Panc1 (cell line): ENCODE measurements at regions not wholly inside any gene's neighbourhood (a gene's known extent, or its start where the extent isn't known, plus 50 kb on each side); places are given as distances from the start of the nearest gene placed in this dataset.

Source experiments
- ATAC-seq: fragments of 200-7000 bp; cut with Tn5 transposase; 2 replicates; pipeline ENCODE4 v1.9.1; 2020; ENCODE audit warnings: mild to moderate bottlenecking, moderate library complexity
- BruUV-seq: library from RNA; stranded (reverse); fragments of 400-500 nt; replicated peaks from 2 replicates; lab custom pipeline; 2021; lab: Mats Ljungman, UMichigan
- CTCF ChIA-PET: fragments of 300-600 bp; sonication (Branson Sonifier 250); formaldehyde crosslinking; loops from one replicate; lab custom pipeline; 2022; ENCODE audit warnings: antibody characterized with exemption; lab: Charles Lee
- POLR2A ChIA-PET: fragments of 300-600 bp; sonication (Branson Sonifier 250); formaldehyde crosslinking; loops from one replicate; lab custom pipeline; 2022; ENCODE audit warnings: antibody characterized with exemption; lab: Charles Lee
- DNase-seq: peaks from one replicate; pipeline ENCODE4 v3.0.0-alpha.2; 2010; ENCODE audit warnings: low read depth, low spot score
- H3K27ac ChIP-seq: 2 replicates; pipeline ENCODE4 v1.5.1; 2011; ENCODE audit warnings: mild to moderate bottlenecking, low read length, inconsistent platforms
- H3K27me3 ChIP-seq: fragments of 200-500 bp; sonication (Bioruptor generic); 2 replicates; pipeline ENCODE4 v1.6.0; 2014; ENCODE audit warnings: low read length, inconsistent platforms; ENCODE audit not compliant: control insufficient read depth, insufficient read depth
- H3K36me3 ChIP-seq: fragments of 200-500 bp; sonication (Bioruptor generic); 2 replicates; pipeline ENCODE4 v1.5.1; 2014; ENCODE audit warnings: inconsistent platforms, mild to moderate bottlenecking, low read length, moderate library complexity; ENCODE audit not compliant: control insufficient read depth, insufficient read depth
- H3K4me1 ChIP-seq: 2 replicates; pipeline ENCODE4 v1.5.1; 2011; ENCODE audit warnings: inconsistent platforms, mild to moderate bottlenecking, low read length, moderate library complexity; ENCODE audit not compliant: control insufficient read depth, insufficient read depth
- H3K4me3 ChIP-seq, 2 experiments: 2 replicates each; pipeline ENCODE4 v1.5.1; 2011 to 2012; ENCODE audit warnings: low read depth in 2 of 2, low read length in 2 of 2, mild to moderate bottlenecking in 2 of 2, inconsistent platforms in 1 of 2, moderate library complexity in 1 of 2
- H3K9me3 ChIP-seq: fragments of 200-500 bp; sonication (Bioruptor generic); 2 replicates; pipeline ENCODE4 v1.5.1; 2014; ENCODE audit warnings: low read depth, mild to moderate bottlenecking, inconsistent platforms, low read length, moderate library complexity; ENCODE audit not compliant: control insufficient read depth, insufficient read depth
- CTCF ChIP-seq: fragments of 450-650 bp; IDR thresholded peaks from 2 replicates; pipeline ENCODE4 v1.5.1; 2017; ENCODE audit warnings: mild to moderate bottlenecking
- POLR2AphosphoS5 ChIP-seq: IDR thresholded peaks from 2 replicates; pipeline ENCODE4 v1.6.1; 2012; ENCODE audit warnings: mild to moderate bottlenecking, low read depth, low read length, moderate library complexity
- REST ChIP-seq, 2 experiments: IDR thresholded peaks; 2 replicates each; pipeline ENCODE4 v1.6.1; 2011 to 2012; ENCODE audit warnings: low read depth in 2 of 2, control low read depth in 1 of 2, low read length in 1 of 2, mild to moderate bottlenecking in 1 of 2, moderate library complexity in 1 of 2; ENCODE audit not compliant: insufficient read depth in 1 of 2
- SIN3A ChIP-seq: IDR thresholded peaks from 2 replicates; pipeline ENCODE4 v1.6.1; 2012; ENCODE audit warnings: low read depth, mild to moderate bottlenecking, low read length, moderate library complexity, borderline replicate concordance; ENCODE audit not compliant: insufficient read depth
- TCF7L2 ChIP-seq: IDR thresholded peaks from 2 replicates; pipeline ENCODE4 v1.6.1; 2011; ENCODE audit warnings: mild to moderate bottlenecking, low read depth, low read length, inconsistent platforms
- in situ Hi-C: cut with HindIII; loops from 2 replicates; pipeline ENCODE4 v1.10.0; 2016; ENCODE audit warnings: low sequenced_read_pairs, low pct_unique_long_range_greater_than_20kb
- intact Hi-C: fragments of 100-400 bp; cut with micrococcal nuclease; formaldehyde crosslinking; loops from one replicate; pipeline ENCODE4 v1.10.0; 2022; ENCODE audit not compliant: unreplicated experiment

DNA sequence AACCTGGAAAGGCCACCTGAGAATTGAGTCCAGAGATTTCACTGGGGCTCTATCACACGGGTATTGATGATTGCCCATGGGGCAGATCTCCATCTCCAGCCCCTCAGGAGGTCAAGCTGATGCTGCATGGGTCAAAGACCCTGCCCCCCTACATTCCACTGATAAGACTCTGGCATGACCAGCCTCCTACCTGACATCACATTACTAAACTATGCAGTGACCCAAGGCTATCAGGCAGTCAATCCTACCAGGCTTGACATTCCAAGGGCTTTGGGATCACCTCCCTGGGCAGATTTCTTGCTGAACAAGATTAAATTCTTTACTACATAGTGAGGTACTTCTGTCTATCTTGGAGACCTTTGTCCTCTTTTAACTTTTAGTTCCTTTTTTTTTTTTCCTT, 192.7 kb upstream of the STS start:
- no peak for DNase-seq
- Histone ChIP-seq H3K27ac (no peak overlapping the region), H3K9me3 (no peaks in the 10 kb centered on the region), H3K4me1 (no peaks in the 10 kb centered on the region), H3K27me3 (no peaks in the 10 kb centered on the region), H3K36me3 (no peaks in the 10 kb centered on the region), H3K4me3 (no peak overlapping the region)
- intact Hi-C loops = no loop called here
- in situ Hi-C loops = no loop called here
- no TSS peak for BruUV-seq
- ATAC-seq = no peak
- ChIA-PET POLR2A (no interaction called here), CTCF (no interaction called here)
- TF ChIP-seq CTCF (no peak), REST (IDR thresholded peaks at IDR 0.05; ENCODE audit: insufficient read depth in 1 of 2, low read depth in 2 of 2, low read length in 1 of 2) (no peak), POLR2AphosphoS5 (no peak), SIN3A (no peak), TCF7L2 (no peak)

- H3K9me3 ChIP-seq = no peaks in the 10 kb centered on the region
- no peak for DNase-seq
- intact Hi-C loops = no loop called here
- no peak for ATAC-seq
- H3K36me3 ChIP-seq = no peaks in the 10 kb centered on the region
- POLR2A ChIA-PET = no interaction called here
- no peak overlapping the region for H3K4me3 ChIP-seq
- TF ChIP-seq POLR2AphosphoS5 (no peak), CTCF (no peak), SIN3A (no peak), TCF7L2 (no peak), REST (IDR thresholded peaks at IDR 0.05; ENCODE audit: insufficient read depth in 1 of 2, low read depth in 2 of 2, low read length in 1 of 2) (no peak)
- no peaks in the 10 kb centered on the region for H3K4me1 ChIP-seq
- no TSS peak for BruUV-seq
- no peak overlapping the region for H3K27ac ChIP-seq
- in situ Hi-C loops = no loop called here
- no peaks in the 10 kb centered on the region for H3K27me3 ChIP-seq
- CTCF ChIA-PET = no interaction called here
These were observed 201.3 kb upstream of the STS start for GRCh38 chrX:6946168-6946567.
